ENCODE measurements at regions not wholly inside any gene's neighbourhood (a gene's known extent, or its start where the extent isn't known, plus 50 kb on each side); places are given as distances from the start of the nearest gene placed in this dataset.

- H3K27ac ChIP-seq: no peak overlapping the region
- intact Hi-C loops (cut with DNase I; ENCODE audit: low total_unique reads): no loop called here
Measured at GRCh38 chr7:67962863-67963262, 966.2 kb downstream of the TYW1 start.

DNA sequence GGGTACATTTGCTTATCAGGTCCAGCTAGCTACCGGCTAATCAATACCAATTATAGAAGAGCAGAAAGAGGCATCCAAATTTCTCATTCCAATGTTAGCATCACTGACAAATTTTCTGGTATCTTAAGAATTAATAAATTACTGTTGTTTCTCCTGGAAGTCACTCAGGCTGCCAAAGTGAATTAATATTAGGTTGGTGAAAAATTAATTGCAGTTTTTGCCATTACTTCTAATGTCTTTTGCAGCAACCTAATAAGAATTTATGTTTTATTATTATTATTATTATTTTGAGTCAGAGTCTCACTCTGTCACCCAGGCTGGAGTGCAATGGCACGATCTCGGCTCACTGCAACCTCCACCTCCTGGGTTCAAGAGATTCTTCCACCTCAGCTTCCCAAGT lies 979.9 kb downstream of the TYW1 start:
- TF ChIP-seq POLR2A (IDR thresholded peaks at IDR 0.05): no peak
- no peak for DNase-seq
- Histone ChIP-seq H3K4me3 (no peak overlapping the region), H3K9me3 (peaks cover 0 to 13% (median 7%) of the 10 kb centered on the region in 4 donors), H3K36me3 (no peaks in the 10 kb centered on the region), H3K4me1 (no peaks in the 10 kb centered on the region), H3K27ac (no peak overlapping the region), H3K27me3 (no peaks in the 10 kb centered on the region)
- intact Hi-C loops (cut with DNase I; ENCODE audit: low total_unique reads): no loop called here
- 88 to 98% (median 93%) methylated on average over 3 of the region's 3 CpGs for WGBS, 5 donors

More at GRCh38 chr7:67962863-67963262, 966.2 kb downstream of the TYW1 start:
- no peak for DNase-seq
- TF ChIP-seq CTCF (IDR thresholded peaks at IDR 0.05) (no peak), POLR2A (IDR thresholded peaks at IDR 0.05) (no peak), POLR2AphosphoS5 (IDR thresholded peaks at IDR 0.05) (no peak), EP300 (IDR thresholded peaks at IDR 0.05) (no peak)
- Histone ChIP-seq H3K9me3 (peaks cover 0 to 18% (median 7%) of the 10 kb centered on the region in 4 donors), H3K36me3 (no peaks in the 10 kb centered on the region), H3K27me3 (no peaks in the 10 kb centered on the region), H3K4me1 (no peaks in the 10 kb centered on the region), H3K4me3 (no peak overlapping the region)
- 32 to 89% (median 82%) methylated on average over 1 of the region's 1 CpG for WGBS, 5 donors

DNA sequence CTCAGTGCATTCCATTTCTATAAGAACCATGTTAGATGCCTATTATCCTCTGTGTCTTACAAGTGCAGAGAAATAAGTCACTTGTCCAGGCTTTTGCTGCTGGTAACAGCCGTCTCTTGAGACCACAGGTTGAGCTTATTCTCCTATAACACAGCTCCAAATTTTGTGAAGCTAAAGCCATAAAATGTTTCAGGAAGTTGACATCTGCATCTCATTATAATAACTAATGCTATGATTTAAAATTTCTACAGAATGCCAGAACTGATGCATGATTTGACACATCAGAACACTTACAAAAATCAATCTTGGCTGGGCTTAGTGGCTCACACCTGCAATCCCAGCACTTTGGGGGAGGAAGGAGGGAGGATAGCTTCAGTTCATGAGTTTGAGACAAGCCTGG lies 986.9 kb downstream of the TYW1 start:
- no peaks in the 10 kb centered on the region for H3K4me1 ChIP-seq
- no peak overlapping the region for H3K27ac ChIP-seq
- intact Hi-C loops (cut with DNase I; ENCODE audit: low total_unique reads): no loop called here
- no peak for DNase-seq
- no peak for TF ChIP-seq POLR2A (IDR thresholded peaks at IDR 0.05)
- TF ChIP-seq POLR2AphosphoS5 (IDR thresholded peaks at IDR 0.05): no peak
- no peak for TF ChIP-seq CTCF (IDR thresholded peaks at IDR 0.05)
- no peak for TF ChIP-seq EP300 (IDR thresholded peaks at IDR 0.05)
- WGBS, 5 donors: 64 to 85% (median 75%) methylated on average over 1 of the region's 1 CpG
- H3K36me3 ChIP-seq: no peaks in the 10 kb centered on the region
- H3K27me3 ChIP-seq: no peaks in the 10 kb centered on the region
- H3K4me3 ChIP-seq: no peak overlapping the region
- peaks cover 0 to 20% (median 11%) of the 10 kb centered on the region in 4 donors for H3K9me3 ChIP-seq

GRCh38 chr7:67984326-67984725 lies 987.7 kb downstream of the TYW1 start:
- WGBS, 5 donors: 55 to 74% (median 71%) methylated on average over 4 of the region's 4 CpGs
- peaks cover 0 to 8% (median 0%) of the 10 kb centered on the region in 4 donors for H3K4me1 ChIP-seq
- no peak overlapping the region for H3K27ac ChIP-seq
- no peak overlapping the region for H3K4me3 ChIP-seq
- no peaks in the 10 kb centered on the region for H3K36me3 ChIP-seq
- intact Hi-C loops (cut with DNase I; ENCODE audit: low total_unique reads): no loop called here
- TF ChIP-seq POLR2A (IDR thresholded peaks at IDR 0.05): no peak
- no peak for TF ChIP-seq POLR2AphosphoS5 (IDR thresholded peaks at IDR 0.05)
- no peak for TF ChIP-seq CTCF (IDR thresholded peaks at IDR 0.05)
- no peak for TF ChIP-seq EP300 (IDR thresholded peaks at IDR 0.05)
- peaks cover 0 to 20% (median 11%) of the 10 kb centered on the region in 4 donors for H3K9me3 ChIP-seq
- DNase-seq: no peak
- H3K27me3 ChIP-seq: no peaks in the 10 kb centered on the region

- DNase-seq: no peak
- Histone ChIP-seq H3K4me3 (no peak overlapping the region), H3K9me3 (no peaks in the 10 kb centered on the region), H3K4me1 (peaks cover 0 to 8% (median 0%) of the 10 kb centered on the region in 4 donors), H3K27ac (no peak overlapping the region), H3K27me3 (no peaks in the 10 kb centered on the region), H3K36me3 (no peaks in the 10 kb centered on the region)
- WGBS, 5 donors: 27 to 51% (median 41%) methylated on average over 4 of the region's 4 CpGs
- intact Hi-C loops (cut with DNase I; ENCODE audit: low total_unique reads): no loop called here
- no peak for TF ChIP-seq CTCF (IDR thresholded peaks at IDR 0.05)
- no peak for TF ChIP-seq POLR2AphosphoS5 (IDR thresholded peaks at IDR 0.05)
- no peak for TF ChIP-seq POLR2A (IDR thresholded peaks at IDR 0.05)
- no peak for TF ChIP-seq EP300 (IDR thresholded peaks at IDR 0.05)
Measured at GRCh38 chr7:67989142-67989541, 992.5 kb downstream of the TYW1 start.
